ENCODE measurements at regions not wholly inside any gene's neighbourhood (a gene's known extent, or its start where the extent isn't known, plus 50 kb on each side); places are given as distances from the start of the nearest gene placed in this dataset.

GRCh38 chr6:151698931-151699700, 108.4 kb upstream of the ESR1 start:
- H3K27me3 ChIP-seq, result no peaks in the 10 kb centered on the region
- intact Hi-C loops (cut with DNase I), result no loop called here
- 45 to 46% methylated on average over 5 of the region's 5 CpGs for WGBS, 2 donors
- no peak overlapping the region for H3K4me3 ChIP-seq
- no peaks in the 10 kb centered on the region for H3K9me3 ChIP-seq
- H3K4me1 ChIP-seq, result no peaks in the 10 kb centered on the region
- ATAC-seq, result no peak
- H3K27ac ChIP-seq, result no peak overlapping the region
- H3K36me3 ChIP-seq (replicated peaks in 1 of 2; ENCODE audit: insufficient read depth in 1 of 2, low read depth in 2 of 2), result no peaks in the 10 kb centered on the region
- TF ChIP-seq CTCF (IDR thresholded peaks at IDR 0.05) (no peak), POLR2A (IDR thresholded peaks at IDR 0.05) (no peak)
- no peak for DNase-seq

GRCh38 chr6:151699719-151700118, 107.8 kb upstream of the ESR1 start:
- WGBS, 2 donors, result 44% methylated on average over 4 of the region's 4 CpGs
- H3K27ac ChIP-seq, result no peak overlapping the region
- ATAC-seq, result peak; percentile 24

GRCh38 chr6:151701911-151702562, 105.4 kb upstream of the ESR1 start:
- intact Hi-C loops (cut with DNase I), result no loop called here
- ATAC-seq, result no peak
- Histone ChIP-seq H3K27ac (no peak overlapping the region), H3K4me1 (no peaks in the 10 kb centered on the region), H3K27me3 (no peaks in the 10 kb centered on the region), H3K9me3 (no peaks in the 10 kb centered on the region), H3K4me3 (no peak overlapping the region), H3K36me3 (replicated peaks in 1 of 2; ENCODE audit: insufficient read depth in 1 of 2, low read depth in 2 of 2) (no peaks in the 10 kb centered on the region)
- DNase-seq, result no peak
- TF ChIP-seq POLR2A (IDR thresholded peaks at IDR 0.05), result no peak
- no peak for TF ChIP-seq CTCF (IDR thresholded peaks at IDR 0.05)
- 59 to 61% methylated on average over 5 of the region's 5 CpGs for WGBS, 2 donors

More at GRCh38 chr6:151699719-151700118, 107.8 kb upstream of the ESR1 start:
- DNase-seq, result no peak
- H3K27me3 ChIP-seq, result no peaks in the 10 kb centered on the region
- no peaks in the 10 kb centered on the region for H3K36me3 ChIP-seq (replicated peaks in 1 of 2; ENCODE audit: insufficient read depth in 1 of 2, low read depth in 2 of 2)
- H3K9me3 ChIP-seq, result no peaks in the 10 kb centered on the region
- H3K4me1 ChIP-seq, result no peaks in the 10 kb centered on the region
- intact Hi-C loops (cut with DNase I), result no loop called here
- H3K4me3 ChIP-seq, result no peak overlapping the region
- no peak for TF ChIP-seq CTCF (IDR thresholded peaks at IDR 0.05)
- TF ChIP-seq POLR2A (IDR thresholded peaks at IDR 0.05), result no peak

- ATAC-seq (no peak), DNase-seq (no peak)
- Histone ChIP-seq H3K4me1 (no peaks in the 10 kb centered on the region), H3K27me3 (no peaks in the 10 kb centered on the region), H3K9me3 (no peaks in the 10 kb centered on the region), H3K36me3 (replicated peaks in 1 of 2; ENCODE audit: insufficient read depth in 1 of 2, low read depth in 2 of 2) (no peaks in the 10 kb centered on the region), H3K4me3 (no peak overlapping the region), H3K27ac (no peak overlapping the region)
- intact Hi-C loops (cut with DNase I), result no loop called here
- 49% methylated on average over 5 of the region's 5 CpGs for WGBS, 2 donors
- TF ChIP-seq POLR2A (IDR thresholded peaks at IDR 0.05) (no peak), CTCF (IDR thresholded peaks at IDR 0.05) (no peak)
These were observed 104.4 kb upstream of the ESR1 start for GRCh38 chr6:151702851-151703658.

Measured in body of pancreas (tissue), 4 donors.